WERI-Rb-1 (cell line): ENCODE measurements at regions not wholly inside any gene's neighbourhood (a gene's known extent, or its start where the extent isn't known, plus 50 kb on each side); places are given as distances from the start of the nearest gene placed in this dataset.

Experiments
- DNase-seq: peaks from one replicate; pipeline ENCODE4 v3.0.0-alpha.2; 2020
- H3K27ac ChIP-seq: fragments of 250-450 bp; sonication (Bioruptor Pico); 2 replicates; pipeline ENCODE4 v1.5.1; 2020; ENCODE audit warnings: mild to moderate bottlenecking, moderate library complexity
- H3K27me3 ChIP-seq: fragments of 250-450 bp; sonication (Bioruptor Pico); 2 replicates; pipeline ENCODE4 v1.5.1; 2021; ENCODE audit warnings: mild to moderate bottlenecking, low read depth, moderate library complexity; ENCODE audit not compliant: insufficient read depth, severe bottlenecking
- H3K36me3 ChIP-seq: fragments of 250-450 bp; sonication (Bioruptor Pico); 2 replicates; pipeline ENCODE4 v1.5.1; 2020; ENCODE audit warnings: mild to moderate bottlenecking, moderate library complexity
- H3K4me3 ChIP-seq: 2 replicates; pipeline ENCODE4 v1.5.1; 2011; ENCODE audit warnings: low read depth, mild to moderate bottlenecking, control low read depth, low read length
- H3K9me3 ChIP-seq: fragments of 250-450 bp; sonication (Bioruptor Pico); 2 replicates; pipeline ENCODE4 v1.5.1; 2021; ENCODE audit warnings: mild to moderate bottlenecking, moderate library complexity; ENCODE audit not compliant: severe bottlenecking
- TF ChIP-seq, protein P1 (sequence below): IDR thresholded peaks from 2 replicates; pipeline ENCODE4 v1.5.1; 2011; ENCODE audit warnings: low read depth, mild to moderate bottlenecking, control low read depth, inconsistent platforms, low read length

DNA sequence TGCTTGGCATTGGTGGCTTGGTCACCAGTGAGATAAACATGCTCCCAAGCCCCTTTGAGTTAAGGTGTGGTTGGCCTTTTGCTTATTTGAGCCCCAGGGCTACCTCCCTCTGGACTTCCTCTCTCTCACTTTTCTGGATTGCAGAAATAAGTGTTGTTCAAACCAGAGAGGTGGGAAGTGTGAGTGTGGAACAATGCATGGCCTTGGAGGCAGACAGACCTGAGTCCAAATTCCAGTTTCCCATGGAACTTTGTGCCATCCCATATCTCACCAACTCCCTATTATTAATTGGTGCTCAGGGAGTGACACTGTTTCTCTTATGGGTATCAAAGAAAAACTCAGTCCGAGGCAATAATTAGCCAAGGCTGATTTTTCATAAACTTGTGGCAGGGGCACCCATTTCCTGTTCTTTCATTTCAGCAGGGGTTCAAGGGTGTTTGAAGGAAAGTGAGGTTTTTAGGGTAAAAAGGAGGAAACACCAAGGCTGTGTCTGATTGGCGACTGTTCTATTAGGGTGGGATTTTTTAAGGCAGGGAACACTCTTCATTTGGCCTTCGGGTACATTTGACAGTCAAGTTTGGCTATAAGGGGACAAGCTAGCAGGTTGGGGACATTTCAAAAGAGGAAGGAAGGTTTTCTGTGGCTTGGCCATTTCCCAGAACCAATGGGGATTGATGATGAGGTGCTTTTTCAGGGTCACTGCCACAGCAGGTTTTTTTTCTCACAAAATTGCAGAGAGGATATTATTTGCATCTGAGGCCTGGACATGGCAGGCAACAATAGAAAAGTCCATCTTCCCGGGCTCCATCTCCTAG, 148.8 kb upstream of the NPY start:
- Histone ChIP-seq H3K9me3 (no peaks in the 10 kb centered on the region), H3K4me3 (no peak overlapping the region), H3K36me3 (no peaks in the 10 kb centered on the region), H3K27ac (no peak overlapping the region), H3K27me3 (peaks cover 6% of the 10 kb centered on the region)
- TF ChIP-seq, protein P1, sequence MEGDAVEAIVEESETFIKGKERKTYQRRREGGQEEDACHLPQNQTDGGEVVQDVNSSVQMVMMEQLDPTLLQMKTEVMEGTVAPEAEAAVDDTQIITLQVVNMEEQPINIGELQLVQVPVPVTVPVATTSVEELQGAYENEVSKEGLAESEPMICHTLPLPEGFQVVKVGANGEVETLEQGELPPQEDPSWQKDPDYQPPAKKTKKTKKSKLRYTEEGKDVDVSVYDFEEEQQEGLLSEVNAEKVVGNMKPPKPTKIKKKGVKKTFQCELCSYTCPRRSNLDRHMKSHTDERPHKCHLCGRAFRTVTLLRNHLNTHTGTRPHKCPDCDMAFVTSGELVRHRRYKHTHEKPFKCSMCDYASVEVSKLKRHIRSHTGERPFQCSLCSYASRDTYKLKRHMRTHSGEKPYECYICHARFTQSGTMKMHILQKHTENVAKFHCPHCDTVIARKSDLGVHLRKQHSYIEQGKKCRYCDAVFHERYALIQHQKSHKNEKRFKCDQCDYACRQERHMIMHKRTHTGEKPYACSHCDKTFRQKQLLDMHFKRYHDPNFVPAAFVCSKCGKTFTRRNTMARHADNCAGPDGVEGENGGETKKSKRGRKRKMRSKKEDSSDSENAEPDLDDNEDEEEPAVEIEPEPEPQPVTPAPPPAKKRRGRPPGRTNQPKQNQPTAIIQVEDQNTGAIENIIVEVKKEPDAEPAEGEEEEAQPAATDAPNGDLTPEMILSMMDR: no peak
- no peak for DNase-seq

DNA sequence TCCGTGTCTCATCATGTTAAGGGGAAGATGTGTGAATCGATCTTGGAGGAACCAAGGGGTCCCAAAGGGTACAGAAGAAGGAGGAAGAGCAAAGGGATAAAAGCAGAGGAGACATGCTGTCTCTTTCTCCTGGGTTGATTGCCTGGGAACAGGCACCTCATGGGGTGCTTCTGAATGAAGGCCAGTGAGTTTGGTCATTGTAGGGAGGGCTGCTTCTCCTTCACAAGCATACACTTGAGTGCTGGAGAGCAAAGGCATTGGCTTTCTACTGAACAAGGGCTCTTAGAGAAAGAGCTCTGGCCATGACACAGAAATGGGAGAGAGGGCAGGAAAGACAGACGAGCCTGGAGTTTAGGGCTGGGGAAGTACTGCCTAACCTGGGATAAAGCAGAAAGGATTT, 146.7 kb upstream of the NPY start:
- no peak overlapping the region for H3K4me3 ChIP-seq
- TF ChIP-seq, protein P1: no peak
- H3K9me3 ChIP-seq: no peaks in the 10 kb centered on the region
- peaks cover 6% of the 10 kb centered on the region for H3K27me3 ChIP-seq
- DNase-seq: no peak
- H3K36me3 ChIP-seq: no peaks in the 10 kb centered on the region
- no peak overlapping the region for H3K27ac ChIP-seq

- H3K36me3 ChIP-seq: no peaks in the 10 kb centered on the region
- DNase-seq: no peak
- H3K9me3 ChIP-seq: no peaks in the 10 kb centered on the region
- TF ChIP-seq, protein P1: no peak
- no peak overlapping the region for H3K27ac ChIP-seq
- peaks cover 6% of the 10 kb centered on the region for H3K27me3 ChIP-seq
- no peak overlapping the region for H3K4me3 ChIP-seq
Measured at GRCh38 chr7:24138343-24138742, 145.6 kb upstream of the NPY start.

- Histone ChIP-seq H3K9me3 (no peaks in the 10 kb centered on the region), H3K4me3 (no peak overlapping the region), H3K27me3 (peaks cover 4% of the 10 kb centered on the region), H3K27ac (no peak overlapping the region), H3K36me3 (no peaks in the 10 kb centered on the region)
- TF ChIP-seq, protein P1: no peak
- DNase-seq: no peak
Measured at GRCh38 chr7:24140001-24140400, 144.0 kb upstream of the NPY start.

DNA sequence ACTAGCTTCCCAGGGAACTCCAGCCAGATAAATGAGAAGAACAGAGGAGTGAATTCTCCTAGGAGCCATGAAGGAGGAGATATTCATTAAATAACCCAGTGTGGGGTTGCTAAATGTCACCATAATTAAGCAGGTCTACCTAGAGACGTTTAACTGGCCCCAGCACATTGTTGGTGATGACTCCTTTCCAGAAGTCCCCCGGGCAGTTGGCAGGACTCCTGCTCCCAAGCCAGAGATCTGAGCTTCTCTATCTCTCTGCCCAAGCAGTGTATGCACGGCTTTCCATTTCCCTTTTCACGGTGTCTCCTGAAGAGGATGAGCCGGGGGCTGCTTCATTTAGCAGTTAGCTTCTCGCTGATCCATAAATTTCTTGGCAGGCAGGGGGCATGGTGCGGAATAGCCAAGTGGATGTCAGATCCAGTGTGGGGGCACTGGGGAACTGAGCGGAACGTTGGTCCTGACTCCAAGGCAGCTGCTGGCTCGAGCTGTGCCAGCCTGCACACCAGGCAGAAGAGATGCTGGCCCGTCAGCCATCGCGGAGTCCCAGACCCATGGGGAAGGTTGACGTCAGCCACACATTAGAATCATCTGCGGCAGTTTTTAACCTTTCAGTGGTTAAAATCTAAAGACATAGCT, 142.0 kb upstream of the NPY start:
- no peak for DNase-seq
- no peaks in the 10 kb centered on the region for H3K36me3 ChIP-seq
- TF ChIP-seq, protein P1: no peak
- H3K4me3 ChIP-seq: no peak overlapping the region
- no peak overlapping the region for H3K27ac ChIP-seq
- no peaks in the 10 kb centered on the region for H3K27me3 ChIP-seq
- no peaks in the 10 kb centered on the region for H3K9me3 ChIP-seq
